ENCODE measurements at regions not wholly inside any gene's neighbourhood (a gene's known extent, or its start where the extent isn't known, plus 50 kb on each side); places are given as distances from the start of the nearest gene placed in this dataset.

DNA sequence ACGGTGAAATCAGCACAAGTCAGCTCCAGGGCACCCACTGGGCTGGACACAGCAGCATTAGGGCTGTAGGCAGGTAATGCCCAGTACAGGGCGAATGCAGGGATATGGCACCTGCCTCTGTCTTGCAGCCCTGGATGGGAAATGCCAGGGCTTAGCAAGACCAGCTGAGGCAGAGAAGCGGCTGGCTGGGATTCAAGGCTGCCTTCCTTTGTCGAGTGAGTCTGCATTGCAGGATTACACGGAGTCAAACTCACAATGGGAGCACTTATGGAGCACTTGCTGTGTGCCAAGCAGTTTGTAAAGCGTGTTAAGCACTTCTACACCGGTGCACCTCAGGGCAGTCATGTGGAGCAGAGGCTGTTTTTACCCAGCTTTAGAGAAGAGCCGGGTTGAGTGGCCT, 87.3 kb upstream of the HDAC4 start:
- no peaks in the 10 kb centered on the region for H3K36me3 ChIP-seq (ENCODE audit: insufficient read depth)
- DNase-seq (ENCODE audit: low spot score) (no peak), ATAC-seq (no peak)
- H2AFZ ChIP-seq = no peak overlapping the region
- 0 out of 2 replicates have a peak, but pooled peaks cover 3% of the 10 kb centered on the region for H3K9me2 ChIP-seq (ENCODE audit: insufficient read depth)
- H3K4me1 ChIP-seq (ENCODE audit: insufficient read depth) = no peaks in the 10 kb centered on the region
- H3K9me3 Mint-ChIP-seq = no peaks in the 10 kb centered on the region; the same call in 2 of the 3 replicates
- no peaks in the 10 kb centered on the region for H3K79me2 ChIP-seq (replicated peaks; ENCODE audit: insufficient read depth)
- no peaks in the 10 kb centered on the region for H4K20me1 ChIP-seq (replicated peaks; ENCODE audit: insufficient read depth)
- H3K36me3 Mint-ChIP-seq (ENCODE audit: low read depth) = no peaks in the 10 kb centered on the region
- peaks cover 5% of the 10 kb centered on the region for H3K27me3 Mint-ChIP-seq (ENCODE audit: insufficient read depth, low read depth, poor library complexity)
- H3K4me1 Mint-ChIP-seq = no peaks in the 10 kb centered on the region; the same call in 2 of the 3 replicates
- H3K27ac Mint-ChIP-seq = no peak overlapping the region
- no peak overlapping the region for H3K4me3 Mint-ChIP-seq
- no peaks in the 10 kb centered on the region for H3K27me3 ChIP-seq (ENCODE audit: insufficient read depth)
- H3K27ac ChIP-seq (ENCODE audit: low read depth) = no peak overlapping the region
- no peaks in the 10 kb centered on the region for H3F3A ChIP-seq (replicated peaks; ENCODE audit: low read depth)
- H3K4me2 ChIP-seq = no peak overlapping the region
- no peak overlapping the region for H3K4me3 ChIP-seq
- no peak for TF ChIP-seq JUNB (IDR thresholded peaks at IDR 0.05; ENCODE audit: unreplicated experiment)
- TF ChIP-seq EZH2phosphoT487 (IDR thresholded peaks at IDR 0.05; ENCODE audit: unreplicated experiment) = no peak
- no peak for TF ChIP-seq EZH2 (IDR thresholded peaks at IDR 0.05; ENCODE audit: low read depth, unreplicated experiment)

- 0 out of 2 replicates have a peak, but pooled peaks cover 3% of the 10 kb centered on the region for H3K9me2 ChIP-seq (ENCODE audit: insufficient read depth)
- no peak overlapping the region for H3K27ac Mint-ChIP-seq
- peaks cover 5% of the 10 kb centered on the region for H3K27me3 Mint-ChIP-seq (ENCODE audit: insufficient read depth, low read depth, poor library complexity)
- H3K4me3 Mint-ChIP-seq = no peak overlapping the region
- H3K4me2 ChIP-seq = no peak overlapping the region
- H3K27me3 ChIP-seq (ENCODE audit: insufficient read depth) = no peaks in the 10 kb centered on the region
- no peaks in the 10 kb centered on the region for H3K36me3 ChIP-seq (ENCODE audit: insufficient read depth)
- no peak overlapping the region for H2AFZ ChIP-seq
- H3K4me1 ChIP-seq (ENCODE audit: insufficient read depth) = no peaks in the 10 kb centered on the region
- H3K4me3 ChIP-seq = no peak overlapping the region
- no peaks in the 10 kb centered on the region for H3F3A ChIP-seq (replicated peaks; ENCODE audit: low read depth)
- H3K27ac ChIP-seq (ENCODE audit: low read depth) = no peak overlapping the region
- H3K36me3 Mint-ChIP-seq (ENCODE audit: low read depth) = no peaks in the 10 kb centered on the region
- H3K79me2 ChIP-seq (replicated peaks; ENCODE audit: insufficient read depth) = no peaks in the 10 kb centered on the region
- ATAC-seq (no peak), DNase-seq (ENCODE audit: low spot score) (no peak)
- no peaks in the 10 kb centered on the region for H4K20me1 ChIP-seq (replicated peaks; ENCODE audit: insufficient read depth)
- H3K4me1 Mint-ChIP-seq = no peaks in the 10 kb centered on the region; the same call in 2 of the 3 replicates
- H3K9me3 Mint-ChIP-seq = no peaks in the 10 kb centered on the region; the same call in 2 of the 3 replicates
- no peak for TF ChIP-seq NANOG (IDR thresholded peaks at IDR 0.05; ENCODE audit: borderline replicate concordance)
- TF ChIP-seq JUNB (IDR thresholded peaks at IDR 0.05; ENCODE audit: unreplicated experiment) = no peak
- TF ChIP-seq STAT1 (IDR thresholded peaks at IDR 0.05; ENCODE audit: unreplicated experiment) = no peak
- TF ChIP-seq, protein P1, sequence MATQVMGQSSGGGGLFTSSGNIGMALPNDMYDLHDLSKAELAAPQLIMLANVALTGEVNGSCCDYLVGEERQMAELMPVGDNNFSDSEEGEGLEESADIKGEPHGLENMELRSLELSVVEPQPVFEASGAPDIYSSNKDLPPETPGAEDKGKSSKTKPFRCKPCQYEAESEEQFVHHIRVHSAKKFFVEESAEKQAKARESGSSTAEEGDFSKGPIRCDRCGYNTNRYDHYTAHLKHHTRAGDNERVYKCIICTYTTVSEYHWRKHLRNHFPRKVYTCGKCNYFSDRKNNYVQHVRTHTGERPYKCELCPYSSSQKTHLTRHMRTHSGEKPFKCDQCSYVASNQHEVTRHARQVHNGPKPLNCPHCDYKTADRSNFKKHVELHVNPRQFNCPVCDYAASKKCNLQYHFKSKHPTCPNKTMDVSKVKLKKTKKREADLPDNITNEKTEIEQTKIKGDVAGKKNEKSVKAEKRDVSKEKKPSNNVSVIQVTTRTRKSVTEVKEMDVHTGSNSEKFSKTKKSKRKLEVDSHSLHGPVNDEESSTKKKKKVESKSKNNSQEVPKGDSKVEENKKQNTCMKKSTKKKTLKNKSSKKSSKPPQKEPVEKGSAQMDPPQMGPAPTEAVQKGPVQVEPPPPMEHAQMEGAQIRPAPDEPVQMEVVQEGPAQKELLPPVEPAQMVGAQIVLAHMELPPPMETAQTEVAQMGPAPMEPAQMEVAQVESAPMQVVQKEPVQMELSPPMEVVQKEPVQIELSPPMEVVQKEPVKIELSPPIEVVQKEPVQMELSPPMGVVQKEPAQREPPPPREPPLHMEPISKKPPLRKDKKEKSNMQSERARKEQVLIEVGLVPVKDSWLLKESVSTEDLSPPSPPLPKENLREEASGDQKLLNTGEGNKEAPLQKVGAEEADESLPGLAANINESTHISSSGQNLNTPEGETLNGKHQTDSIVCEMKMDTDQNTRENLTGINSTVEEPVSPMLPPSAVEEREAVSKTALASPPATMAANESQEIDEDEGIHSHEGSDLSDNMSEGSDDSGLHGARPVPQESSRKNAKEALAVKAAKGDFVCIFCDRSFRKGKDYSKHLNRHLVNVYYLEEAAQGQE (IDR thresholded peaks at IDR 0.05; ENCODE audit: unreplicated experiment) = no peak
- TF ChIP-seq ZNF331 (CRISPR knock-in tag; IDR thresholded peaks at IDR 0.05; ENCODE audit: low read depth) = no peak
- TF ChIP-seq EZH2 (IDR thresholded peaks at IDR 0.05; ENCODE audit: low read depth, unreplicated experiment) = no peak
- TF ChIP-seq POLR2AphosphoS5 (IDR thresholded peaks at IDR 0.05; ENCODE audit: low read depth) = no peak
- no peak for TF ChIP-seq ETS1 (IDR thresholded peaks at IDR 0.05)
- TF ChIP-seq, protein P2, sequence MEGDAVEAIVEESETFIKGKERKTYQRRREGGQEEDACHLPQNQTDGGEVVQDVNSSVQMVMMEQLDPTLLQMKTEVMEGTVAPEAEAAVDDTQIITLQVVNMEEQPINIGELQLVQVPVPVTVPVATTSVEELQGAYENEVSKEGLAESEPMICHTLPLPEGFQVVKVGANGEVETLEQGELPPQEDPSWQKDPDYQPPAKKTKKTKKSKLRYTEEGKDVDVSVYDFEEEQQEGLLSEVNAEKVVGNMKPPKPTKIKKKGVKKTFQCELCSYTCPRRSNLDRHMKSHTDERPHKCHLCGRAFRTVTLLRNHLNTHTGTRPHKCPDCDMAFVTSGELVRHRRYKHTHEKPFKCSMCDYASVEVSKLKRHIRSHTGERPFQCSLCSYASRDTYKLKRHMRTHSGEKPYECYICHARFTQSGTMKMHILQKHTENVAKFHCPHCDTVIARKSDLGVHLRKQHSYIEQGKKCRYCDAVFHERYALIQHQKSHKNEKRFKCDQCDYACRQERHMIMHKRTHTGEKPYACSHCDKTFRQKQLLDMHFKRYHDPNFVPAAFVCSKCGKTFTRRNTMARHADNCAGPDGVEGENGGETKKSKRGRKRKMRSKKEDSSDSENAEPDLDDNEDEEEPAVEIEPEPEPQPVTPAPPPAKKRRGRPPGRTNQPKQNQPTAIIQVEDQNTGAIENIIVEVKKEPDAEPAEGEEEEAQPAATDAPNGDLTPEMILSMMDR (conservative IDR thresholded peaks at IDR 0.05; ENCODE audit: low read depth in 2 of 2) = no peak
- TF ChIP-seq CREB1 (CRISPR knock-in tag; IDR thresholded peaks at IDR 0.05; ENCODE audit: low read depth) = no peak
- TF ChIP-seq EZH2phosphoT487 (IDR thresholded peaks at IDR 0.05; ENCODE audit: unreplicated experiment) = no peak
Measured at GRCh38 chr2:239487272-239487671, 86.5 kb upstream of the HDAC4 start.
